Trophoblast cell (in vitro differentiated cells and primary cell): ENCODE measurements at regions not wholly inside any gene's neighbourhood (a gene's known extent, or its start where the extent isn't known, plus 50 kb on each side); places are given as distances from the start of the nearest gene placed in this dataset.
"Not testable (repeated sequence)": the region's sequence is repeated elsewhere in the genome, so short reads cannot be mapped to it uniquely, and the experiment has no call there.

Experiments used
- DNase-seq, 2 donors: peaks; one replicate each; pipeline ENCODE4 v3.0.0-alpha.2; 2016
- H2AFZ ChIP-seq: 2 replicates; pipeline ENCODE4 v1.6.1; 2013; ENCODE audit warnings: low read length, moderate library complexity, mild to moderate bottlenecking; ENCODE audit not compliant: insufficient read depth, poor library complexity
- H2AK5ac ChIP-seq: 2 replicates; pipeline ENCODE4 v1.6.1; 2013; ENCODE audit warnings: mild to moderate bottlenecking, low read length
- H2BK120ac ChIP-seq: 2 replicates; pipeline ENCODE4 v1.6.1; 2013; ENCODE audit warnings: low read length, mild to moderate bottlenecking, moderate library complexity; ENCODE audit not compliant: insufficient read depth, poor library complexity
- H2BK12ac ChIP-seq: 2 replicates; pipeline ENCODE4 v1.6.1; 2013; ENCODE audit warnings: mild to moderate bottlenecking, low read length, moderate library complexity
- H2BK5ac ChIP-seq: 2 replicates; pipeline ENCODE4 v1.6.1; 2013; ENCODE audit warnings: low read length, low read depth, moderate library complexity, mild to moderate bottlenecking; ENCODE audit not compliant: poor library complexity
- H3K14ac ChIP-seq: 2 replicates; pipeline ENCODE4 v1.6.1; 2013; ENCODE audit warnings: mild to moderate bottlenecking, low read length
- H3K18ac ChIP-seq: 2 replicates; pipeline ENCODE4 v1.6.1; 2013; ENCODE audit warnings: mild to moderate bottlenecking, low read length
- H3K23ac ChIP-seq: 2 replicates; pipeline ENCODE4 v1.6.1; 2013; ENCODE audit warnings: low read length
- H3K27ac ChIP-seq: 2 replicates; pipeline ENCODE4 v1.5.1; 2013; ENCODE audit warnings: low read depth, mild to moderate bottlenecking, inconsistent platforms, low read length, moderate library complexity
- H3K27me3 ChIP-seq: 2 replicates; pipeline ENCODE4 v1.6.1; 2013; ENCODE audit warnings: inconsistent platforms, mild to moderate bottlenecking, low read length, moderate library complexity; ENCODE audit not compliant: insufficient read depth
- H3K36me3 ChIP-seq, 2 experiments: 1 replicate in 1 of 2; 2 replicates in 1 of 2; pipeline ENCODE4 v1.6.1; 2013; ENCODE audit warnings: low read length in 2 of 2, mild to moderate bottlenecking in 2 of 2, moderate library complexity in 1 of 2; ENCODE audit not compliant: insufficient read depth in 2 of 2, control insufficient read depth in 1 of 2
- H3K4ac ChIP-seq: 2 replicates; pipeline ENCODE4 v1.6.1; 2013; ENCODE audit warnings: low read depth, mild to moderate bottlenecking, low read length, moderate library complexity
- H3K4me1 ChIP-seq, 2 experiments: 1 replicate in 1 of 2; 2 replicates in 1 of 2; pipeline ENCODE4 v1.6.1; 2013; ENCODE audit warnings: low read length in 2 of 2, mild to moderate bottlenecking in 2 of 2, moderate library complexity in 1 of 2; ENCODE audit not compliant: insufficient read depth in 2 of 2, control insufficient read depth in 1 of 2
- H3K4me2 ChIP-seq: 2 replicates; pipeline ENCODE4 v1.6.1; 2013; ENCODE audit warnings: inconsistent platforms, mild to moderate bottlenecking, low read length, moderate library complexity
- H3K4me3 ChIP-seq: 2 replicates; pipeline ENCODE4 v1.5.1; 2013; ENCODE audit warnings: mild to moderate bottlenecking, low read depth, low read length, inconsistent platforms
- H3K79me1 ChIP-seq: one replicate; pipeline ENCODE4 v1.6.1; 2013; ENCODE audit warnings: low read length
- H3K79me2 ChIP-seq: 2 replicates; pipeline ENCODE4 v1.6.1; 2013; ENCODE audit warnings: low read length, mild to moderate bottlenecking; ENCODE audit not compliant: control insufficient read depth, insufficient read depth, poor library complexity
- H3K9ac ChIP-seq: 2 replicates; pipeline ENCODE4 v1.6.1; 2013; ENCODE audit warnings: mild to moderate bottlenecking, low read length
- H3K9me3 ChIP-seq: 2 replicates; pipeline ENCODE4 v1.6.1; 2013; ENCODE audit warnings: low read depth, mild to moderate bottlenecking, control low read depth, inconsistent platforms, low read length; ENCODE audit not compliant: insufficient read depth
- H4K12ac ChIP-seq: 2 replicates; pipeline ENCODE4 v1.6.1; 2013; ENCODE audit warnings: low read depth, mild to moderate bottlenecking, low read length, moderate library complexity
- H4K8ac ChIP-seq: 2 replicates; pipeline ENCODE4 v1.6.1; 2013; ENCODE audit warnings: low read depth, mild to moderate bottlenecking, low read length, moderate library complexity
- H4K91ac ChIP-seq: one replicate; pipeline ENCODE4 v1.6.1; 2013; ENCODE audit warnings: low read depth, mild to moderate bottlenecking, low read length, moderate library complexity
- WGBS: extraction: QIAGEN DNeasy Blood & Tissue Kit; methylation state at CpG from one replicate; pipeline ENCODE4 v1.1.7; 2013; ENCODE audit warnings: missing lambda C conversion rate; ENCODE audit not compliant: insufficient read length, insufficient coverage; ENCODE audit errors: extremely low coverage; 5-methylcytosine and 5-hydroxymethylcytosine counted together

GRCh38 chr15:84157857-84158256 lies 77.7 kb upstream of the GOLGA6L4 start:
- H3K27me3 ChIP-seq, H3K79me2 ChIP-seq, H3K4me3 ChIP-seq, H2BK120ac ChIP-seq, H2BK5ac ChIP-seq, H3K23ac ChIP-seq, H3K9ac ChIP-seq, H2BK12ac ChIP-seq, H3K79me1 ChIP-seq, DNase-seq, H2AK5ac ChIP-seq, H3K36me3 ChIP-seq, H4K12ac ChIP-seq, H3K9me3 ChIP-seq, H3K27ac ChIP-seq, H3K18ac ChIP-seq, H3K14ac ChIP-seq, H4K91ac ChIP-seq, H3K4ac ChIP-seq, H2AFZ ChIP-seq, H3K4me1 ChIP-seq, H3K4me2 ChIP-seq, H4K8ac ChIP-seq: not testable (repeated sequence)
- WGBS, result no CpG with 5 or more reads among the region's 3 CpGs

GRCh38 chr15:84159346-84160269 lies 76.0 kb upstream of the GOLGA6L4 start:
- H2BK12ac ChIP-seq, H3K23ac ChIP-seq, H2BK120ac ChIP-seq, H3K27me3 ChIP-seq, H3K36me3 ChIP-seq, H2AK5ac ChIP-seq, H4K8ac ChIP-seq, DNase-seq, H3K27ac ChIP-seq, H3K4me1 ChIP-seq, H3K18ac ChIP-seq, H4K91ac ChIP-seq, H3K79me1 ChIP-seq, H2AFZ ChIP-seq, H3K14ac ChIP-seq, H3K4me2 ChIP-seq, H2BK5ac ChIP-seq, H3K9ac ChIP-seq, H3K79me2 ChIP-seq, H3K4me3 ChIP-seq, H4K12ac ChIP-seq, H3K9me3 ChIP-seq, H3K4ac ChIP-seq: not testable (repeated sequence)
- no CpG with 5 or more reads among the region's 17 CpGs for WGBS

GRCh38 chr15:84164423-84165292 lies 70.9 kb upstream of the GOLGA6L4 start:
- not testable (repeated sequence) for H3K79me1 ChIP-seq, H3K27ac ChIP-seq, H2AK5ac ChIP-seq, H3K9me3 ChIP-seq, H2BK120ac ChIP-seq, H2BK12ac ChIP-seq, H3K4me1 ChIP-seq, H3K4me3 ChIP-seq, H4K12ac ChIP-seq, H3K14ac ChIP-seq, H2BK5ac ChIP-seq, H3K36me3 ChIP-seq, H4K91ac ChIP-seq, H4K8ac ChIP-seq, H3K4me2 ChIP-seq, H3K23ac ChIP-seq, H3K9ac ChIP-seq, H3K4ac ChIP-seq, H2AFZ ChIP-seq, H3K18ac ChIP-seq, H3K27me3 ChIP-seq, H3K79me2 ChIP-seq, DNase-seq
- WGBS, result no CpG with 5 or more reads among the region's 8 CpGs

- not testable (repeated sequence) for H3K4me3 ChIP-seq, H3K36me3 ChIP-seq, H3K79me1 ChIP-seq, H3K14ac ChIP-seq, H3K9ac ChIP-seq, H3K18ac ChIP-seq, H3K4ac ChIP-seq, H3K9me3 ChIP-seq, DNase-seq, H2BK120ac ChIP-seq, H4K91ac ChIP-seq, H3K4me2 ChIP-seq, H3K27me3 ChIP-seq, H4K8ac ChIP-seq, H3K23ac ChIP-seq, H2AK5ac ChIP-seq, H3K4me1 ChIP-seq, H2BK12ac ChIP-seq, H2AFZ ChIP-seq, H3K79me2 ChIP-seq, H4K12ac ChIP-seq, H3K27ac ChIP-seq, H2BK5ac ChIP-seq
- no CpG with 5 or more reads among the region's 19 CpGs for WGBS
These were observed 65.5 kb upstream of the GOLGA6L4 start for GRCh38 chr15:84170029-84170428.
